Activated naive CD8-positive, alpha-beta T cell (primary cell): ENCODE measurements at regions not wholly inside any gene's neighbourhood (a gene's known extent, or its start where the extent isn't known, plus 50 kb on each side); places are given as distances from the start of the nearest gene placed in this dataset.

Experiments
- H3K27ac Mint-ChIP-seq: one replicate; pipeline ENCODE4 v1.8.0; 2021; ENCODE audit warnings: mixed read lengths
- H3K27me3 Mint-ChIP-seq: one replicate; pipeline ENCODE4 v1.8.0; 2021; ENCODE audit warnings: mixed read lengths
- H3K36me3 Mint-ChIP-seq: one replicate; pipeline ENCODE4 v1.8.0; 2021; ENCODE audit warnings: mixed read lengths
- H3K4me1 Mint-ChIP-seq: one replicate; pipeline ENCODE4 v1.8.0; 2021; ENCODE audit warnings: low read depth, mixed read lengths
- H3K4me3 Mint-ChIP-seq: one replicate; pipeline ENCODE4 v1.8.0; 2021; ENCODE audit warnings: mild to moderate bottlenecking, mixed read lengths
- H3K9me3 Mint-ChIP-seq: one replicate; pipeline ENCODE4 v1.8.0; 2021; ENCODE audit warnings: low read depth, mixed read lengths

DNA sequence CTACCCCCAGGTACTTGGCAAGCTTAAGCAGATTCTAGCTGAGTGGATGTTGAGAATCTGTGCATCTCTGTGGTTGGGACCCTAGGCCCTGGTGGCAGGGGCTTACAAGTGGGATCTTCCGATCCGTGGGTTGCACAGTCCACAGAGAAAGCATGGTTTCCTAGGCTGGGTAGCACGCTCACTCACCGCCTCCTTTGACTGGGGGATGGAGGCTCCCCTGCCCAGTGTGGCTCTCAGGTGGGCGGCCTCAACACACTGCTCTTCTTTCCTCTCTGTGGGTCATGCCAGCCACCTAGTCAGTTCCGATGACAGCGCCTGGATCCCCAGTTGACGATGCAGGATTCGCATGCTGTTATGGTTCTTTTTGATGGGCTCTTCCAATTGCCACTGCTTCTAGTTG lies 639.5 kb upstream of the ADAMTS5 start:
- peaks cover 12% of the 10 kb centered on the region for H3K9me3 Mint-ChIP-seq
- no peak overlapping the region for H3K27ac Mint-ChIP-seq
- no peaks in the 10 kb centered on the region for H3K27me3 Mint-ChIP-seq
- H3K4me1 Mint-ChIP-seq: no peaks in the 10 kb centered on the region
- H3K36me3 Mint-ChIP-seq: no peaks in the 10 kb centered on the region
- H3K4me3 Mint-ChIP-seq: no peak overlapping the region

DNA sequence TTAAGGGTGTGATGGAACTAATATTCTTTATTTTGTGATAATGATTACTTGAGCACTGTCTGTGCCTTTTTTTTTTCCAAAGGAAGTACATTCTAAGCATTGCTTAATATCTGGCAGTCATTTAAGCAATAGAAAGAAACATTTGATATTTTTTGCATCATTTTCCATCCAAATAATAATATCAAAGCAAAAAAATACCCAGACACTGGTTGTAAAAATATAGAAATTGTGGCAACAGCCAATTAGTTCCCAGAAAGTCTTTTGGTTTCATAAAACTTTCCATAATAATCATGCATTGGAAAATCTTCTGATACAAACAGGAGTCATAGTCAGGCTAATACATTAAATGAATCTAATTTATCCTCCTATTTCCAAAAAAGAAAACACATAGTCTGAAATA lies 629.3 kb upstream of the ADAMTS5 start:
- H3K36me3 Mint-ChIP-seq: no peaks in the 10 kb centered on the region
- H3K27ac Mint-ChIP-seq: no peak overlapping the region
- H3K9me3 Mint-ChIP-seq: peaks cover 9% of the 10 kb centered on the region
- H3K4me1 Mint-ChIP-seq: no peaks in the 10 kb centered on the region
- H3K27me3 Mint-ChIP-seq: no peaks in the 10 kb centered on the region
- H3K4me3 Mint-ChIP-seq: no peak overlapping the region

DNA sequence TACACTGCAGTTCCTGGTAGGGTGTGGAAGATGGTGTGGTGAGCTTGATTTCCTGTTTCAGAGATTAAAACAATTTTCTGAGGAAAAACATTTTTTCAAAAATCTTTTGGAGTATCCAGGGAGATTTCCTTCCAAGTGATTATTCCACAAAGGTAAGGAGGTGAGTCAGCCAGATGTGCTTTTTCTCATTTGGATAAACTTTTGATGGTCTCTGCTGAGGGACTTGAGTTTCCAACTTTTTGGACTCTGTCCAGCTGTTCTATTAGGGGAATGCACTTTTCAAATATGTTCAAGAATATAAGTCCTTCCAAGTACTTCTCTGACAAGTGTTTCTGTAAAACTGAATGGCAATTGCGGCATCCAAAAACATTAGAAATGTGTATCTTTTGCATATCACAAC lies 628.8 kb upstream of the ADAMTS5 start:
- no peak overlapping the region for H3K27ac Mint-ChIP-seq
- H3K27me3 Mint-ChIP-seq: no peaks in the 10 kb centered on the region
- H3K9me3 Mint-ChIP-seq: peaks cover 9% of the 10 kb centered on the region
- H3K4me3 Mint-ChIP-seq: no peak overlapping the region
- no peaks in the 10 kb centered on the region for H3K4me1 Mint-ChIP-seq
- no peaks in the 10 kb centered on the region for H3K36me3 Mint-ChIP-seq

DNA sequence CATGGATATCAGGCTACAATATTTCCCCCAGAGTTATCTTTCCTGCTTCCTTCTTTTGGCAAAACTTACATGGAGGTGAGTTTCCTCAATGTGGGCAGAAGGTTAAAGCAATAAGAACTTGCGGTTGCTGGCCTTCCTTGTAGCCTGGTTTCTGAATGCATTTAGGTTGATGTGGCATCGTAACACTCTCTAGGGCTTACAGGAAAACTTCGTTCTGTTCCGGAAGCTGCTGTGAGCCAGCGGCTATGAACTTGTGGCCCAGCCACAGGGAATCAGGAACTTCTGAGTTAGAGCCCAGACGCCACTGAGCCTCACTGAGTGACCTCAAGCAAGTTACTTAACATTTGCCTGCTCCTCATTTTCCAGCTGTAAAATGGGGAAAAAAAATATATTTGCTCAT lies 623.4 kb upstream of the ADAMTS5 start:
- H3K4me3 Mint-ChIP-seq: no peak overlapping the region
- H3K27me3 Mint-ChIP-seq: no peaks in the 10 kb centered on the region
- H3K36me3 Mint-ChIP-seq: no peaks in the 10 kb centered on the region
- no peaks in the 10 kb centered on the region for H3K4me1 Mint-ChIP-seq
- H3K27ac Mint-ChIP-seq: no peak overlapping the region
- peaks cover 3% of the 10 kb centered on the region for H3K9me3 Mint-ChIP-seq

DNA sequence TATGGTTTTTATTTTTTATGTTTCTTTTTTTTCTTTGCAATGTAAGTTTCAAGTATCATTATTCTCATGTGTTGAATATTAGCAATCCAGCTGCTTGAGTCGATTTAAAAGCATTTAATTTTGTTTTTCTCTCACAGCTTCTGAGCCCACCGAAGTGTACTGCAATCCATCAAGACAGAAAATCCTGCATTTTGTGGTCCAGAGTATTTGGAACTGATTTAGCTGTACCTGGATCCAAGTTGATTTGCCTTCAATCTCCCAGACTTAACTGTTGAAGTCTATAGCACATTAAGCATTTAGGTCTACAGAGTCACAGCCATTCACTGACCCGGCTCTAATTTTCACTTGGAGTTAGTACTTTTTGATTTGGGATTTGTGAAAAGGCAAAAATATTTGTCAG lies 622.9 kb upstream of the ADAMTS5 start:
- Mint-ChIP-seq H3K4me1 (no peaks in the 10 kb centered on the region), H3K27ac (no peak overlapping the region), H3K9me3 (peaks cover 3% of the 10 kb centered on the region), H3K4me3 (no peak overlapping the region), H3K36me3 (no peaks in the 10 kb centered on the region), H3K27me3 (no peaks in the 10 kb centered on the region)

DNA sequence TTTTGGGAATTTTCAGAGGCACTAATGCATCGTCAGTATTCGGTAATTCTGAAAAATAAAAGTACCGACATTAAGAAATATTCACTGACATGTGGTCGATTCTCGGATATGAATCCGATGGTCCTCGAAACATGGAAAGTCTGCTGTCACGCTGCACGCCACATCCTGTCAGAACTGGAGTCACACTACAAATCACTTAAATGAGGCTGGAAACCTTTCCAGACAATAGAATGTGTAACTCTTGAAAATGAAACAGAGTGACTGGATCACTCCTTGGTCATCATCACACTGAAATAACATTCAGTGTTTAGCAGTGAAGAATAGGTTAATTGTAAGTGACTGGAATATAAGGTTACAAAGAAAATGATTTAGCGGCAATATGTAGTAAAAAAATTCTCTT lies 620.1 kb upstream of the ADAMTS5 start:
- Mint-ChIP-seq H3K9me3 (no peaks in the 10 kb centered on the region), H3K4me3 (no peak overlapping the region), H3K27me3 (no peaks in the 10 kb centered on the region), H3K4me1 (no peaks in the 10 kb centered on the region), H3K36me3 (no peaks in the 10 kb centered on the region), H3K27ac (no peak overlapping the region)

DNA sequence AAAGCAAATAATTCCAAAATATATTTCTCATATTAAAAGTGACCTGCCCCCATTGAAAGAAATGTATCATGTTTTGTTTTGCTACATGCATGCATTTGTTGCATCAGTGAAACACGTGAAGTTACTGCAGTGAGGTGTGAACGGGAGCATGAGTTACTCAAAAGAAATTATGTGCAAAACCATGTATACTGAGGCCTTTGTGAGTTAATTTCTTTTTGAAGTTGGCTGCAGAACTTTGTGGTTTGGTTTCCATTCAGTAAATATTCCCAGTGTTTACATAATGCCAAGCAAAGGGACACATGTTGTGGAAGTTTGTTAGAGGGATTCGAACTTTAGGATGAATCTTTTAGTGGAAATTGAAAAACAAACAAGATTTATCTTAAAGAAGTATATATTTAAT lies 619.4 kb upstream of the ADAMTS5 start:
- H3K9me3 Mint-ChIP-seq: no peaks in the 10 kb centered on the region
- H3K27me3 Mint-ChIP-seq: no peaks in the 10 kb centered on the region
- H3K4me3 Mint-ChIP-seq: no peak overlapping the region
- no peaks in the 10 kb centered on the region for H3K4me1 Mint-ChIP-seq
- H3K27ac Mint-ChIP-seq: no peak overlapping the region
- no peaks in the 10 kb centered on the region for H3K36me3 Mint-ChIP-seq

DNA sequence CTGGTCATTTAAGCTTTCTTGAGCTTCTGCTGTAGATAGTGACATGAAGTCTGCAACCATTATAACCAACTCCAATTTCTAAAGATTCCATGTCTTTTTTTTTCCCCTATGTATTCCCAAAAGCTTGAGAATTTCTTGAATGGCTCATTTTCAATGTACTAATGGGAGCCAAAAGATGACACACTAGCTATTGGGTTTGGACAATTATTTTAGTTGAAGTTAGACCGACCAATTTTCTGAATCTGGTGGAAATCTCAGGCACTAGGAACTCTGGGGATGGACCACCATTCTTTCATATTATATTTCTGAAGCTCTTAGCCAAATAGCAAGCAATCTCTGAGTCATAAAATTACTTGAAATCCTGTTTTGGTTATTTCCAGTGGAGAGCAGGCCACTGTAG lies 617.4 kb upstream of the ADAMTS5 start:
- H3K36me3 Mint-ChIP-seq: no peaks in the 10 kb centered on the region
- no peak overlapping the region for H3K27ac Mint-ChIP-seq
- no peaks in the 10 kb centered on the region for H3K9me3 Mint-ChIP-seq
- H3K4me1 Mint-ChIP-seq: no peaks in the 10 kb centered on the region
- H3K27me3 Mint-ChIP-seq: no peaks in the 10 kb centered on the region
- H3K4me3 Mint-ChIP-seq: no peak overlapping the region

DNA sequence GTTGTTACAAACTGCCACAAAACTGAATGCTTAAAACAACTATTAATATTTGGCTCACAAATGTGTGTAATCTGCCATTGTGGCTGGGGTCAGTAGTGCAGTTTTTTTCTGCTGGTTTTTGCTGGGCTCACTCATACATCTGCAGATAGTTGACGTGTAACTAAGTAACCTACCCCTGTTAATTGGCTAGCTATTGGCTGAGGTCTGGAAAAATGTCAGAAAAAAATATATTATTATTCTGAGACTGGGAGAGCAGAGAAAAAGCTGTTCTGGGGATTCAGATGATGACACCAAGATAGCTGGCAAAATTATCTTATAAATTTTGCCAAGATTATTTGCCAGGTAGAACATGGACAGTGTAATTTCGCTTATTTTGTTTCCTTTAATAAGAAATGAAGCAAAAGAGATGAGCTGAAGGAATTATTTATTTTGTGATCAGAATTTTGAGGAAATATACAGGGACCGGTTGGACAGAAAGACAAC lies 616.1 kb upstream of the ADAMTS5 start:
- Mint-ChIP-seq H3K27ac (no peak overlapping the region), H3K4me1 (no peaks in the 10 kb centered on the region), H3K9me3 (no peaks in the 10 kb centered on the region), H3K27me3 (no peaks in the 10 kb centered on the region), H3K4me3 (no peak overlapping the region), H3K36me3 (no peaks in the 10 kb centered on the region)

DNA sequence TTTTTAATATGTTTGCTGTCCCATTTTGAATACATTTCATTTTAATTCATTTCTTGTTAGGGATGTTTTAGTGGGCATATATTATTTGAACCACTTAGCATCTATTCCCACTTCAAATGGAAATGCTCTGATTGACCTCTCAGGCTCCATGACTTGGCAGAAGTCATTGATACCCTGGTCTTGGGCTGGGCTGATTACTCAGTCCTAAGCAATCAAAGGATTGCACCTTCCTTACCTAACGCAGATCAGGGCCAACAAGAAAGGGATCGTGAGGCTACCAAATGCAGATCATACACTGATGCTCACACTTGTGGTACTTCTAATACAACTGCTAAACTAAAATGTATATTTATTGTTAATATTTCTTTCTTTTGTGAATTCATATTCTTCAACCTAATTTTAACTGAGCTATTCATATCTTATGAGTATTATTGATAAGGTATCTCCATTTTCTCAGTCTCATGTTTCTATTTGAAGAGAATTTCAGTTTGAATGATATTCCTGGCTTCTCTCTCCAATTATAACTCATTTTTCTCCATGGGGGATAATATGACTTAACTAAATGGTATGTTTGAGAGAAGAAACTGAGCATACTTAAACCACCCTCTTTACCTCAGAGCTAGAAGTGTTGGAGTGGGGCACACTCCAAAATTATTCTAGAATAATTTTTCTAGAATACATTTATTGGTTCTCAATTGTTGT lies 615.5 kb upstream of the ADAMTS5 start:
- no peaks in the 10 kb centered on the region for H3K27me3 Mint-ChIP-seq
- H3K27ac Mint-ChIP-seq: no peak overlapping the region
- H3K4me3 Mint-ChIP-seq: no peak overlapping the region
- H3K36me3 Mint-ChIP-seq: no peaks in the 10 kb centered on the region
- no peaks in the 10 kb centered on the region for H3K9me3 Mint-ChIP-seq
- H3K4me1 Mint-ChIP-seq: no peaks in the 10 kb centered on the region

DNA sequence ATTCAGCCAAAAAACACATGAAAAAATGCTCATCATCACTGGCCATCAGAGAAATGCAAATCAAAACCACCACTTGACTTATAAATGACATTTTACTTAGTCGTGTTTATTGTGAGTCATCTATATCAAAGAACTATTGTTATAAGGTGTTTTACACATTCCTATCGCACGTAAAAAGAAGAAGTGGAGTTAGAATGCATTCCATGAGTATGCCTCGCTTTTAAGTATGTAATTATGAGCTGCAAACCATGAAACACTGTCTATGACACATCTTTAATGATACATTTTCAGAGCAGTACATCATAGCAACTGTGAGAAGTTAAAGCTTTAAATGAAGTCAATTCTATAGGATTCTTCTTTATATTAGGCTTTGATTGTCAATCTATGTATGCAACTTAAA lies 614.3 kb upstream of the ADAMTS5 start:
- no peaks in the 10 kb centered on the region for H3K4me1 Mint-ChIP-seq
- no peaks in the 10 kb centered on the region for H3K27me3 Mint-ChIP-seq
- H3K27ac Mint-ChIP-seq: no peak overlapping the region
- H3K4me3 Mint-ChIP-seq: no peak overlapping the region
- H3K9me3 Mint-ChIP-seq: no peaks in the 10 kb centered on the region
- H3K36me3 Mint-ChIP-seq: no peaks in the 10 kb centered on the region

DNA sequence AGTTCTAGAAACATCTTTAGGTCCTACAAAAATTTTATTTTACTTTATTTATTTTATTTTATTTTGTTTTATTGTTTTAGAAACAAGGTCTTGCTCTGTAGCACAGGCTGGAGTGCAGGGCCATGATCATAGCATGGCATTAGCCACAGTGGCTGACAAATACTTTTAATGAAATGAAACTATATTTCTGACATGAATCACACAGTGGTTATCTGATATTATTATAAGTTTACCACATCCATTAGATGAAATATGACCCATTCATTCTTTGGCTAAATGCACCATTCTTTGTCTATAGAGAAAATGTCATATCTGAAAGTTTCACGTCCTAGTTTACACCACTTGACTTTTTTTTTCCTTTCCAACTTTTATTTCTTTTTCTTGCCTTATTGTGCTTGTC lies 613.4 kb upstream of the ADAMTS5 start:
- H3K27me3 Mint-ChIP-seq: no peaks in the 10 kb centered on the region
- H3K4me1 Mint-ChIP-seq: no peaks in the 10 kb centered on the region
- H3K9me3 Mint-ChIP-seq: no peaks in the 10 kb centered on the region
- H3K36me3 Mint-ChIP-seq: no peaks in the 10 kb centered on the region
- no peak overlapping the region for H3K27ac Mint-ChIP-seq
- H3K4me3 Mint-ChIP-seq: no peak overlapping the region

DNA sequence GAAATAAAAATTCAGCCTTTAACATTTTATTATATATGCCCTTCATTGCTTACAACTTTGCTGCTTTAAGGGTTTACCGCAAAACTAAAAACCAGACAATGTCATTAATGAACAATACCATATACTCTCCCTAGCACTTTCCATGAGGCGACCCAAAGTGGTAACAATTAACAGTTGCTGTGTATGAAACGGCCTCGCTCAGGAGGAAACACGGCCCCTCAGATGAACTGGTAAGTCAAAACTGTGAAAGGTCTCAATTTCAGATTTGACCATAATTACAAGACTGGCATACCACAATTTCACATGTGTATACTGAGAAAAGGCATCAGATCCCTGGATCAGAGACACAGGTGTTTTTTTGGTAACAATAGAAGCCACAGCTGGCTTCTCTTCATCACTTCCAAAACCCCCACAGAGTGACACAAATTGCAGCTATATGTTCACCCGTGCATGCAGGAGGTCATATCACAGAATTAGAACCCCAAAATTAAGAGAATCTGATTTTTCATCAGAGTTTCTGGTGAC lies 611.9 kb upstream of the ADAMTS5 start:
- no peaks in the 10 kb centered on the region for H3K36me3 Mint-ChIP-seq
- no peaks in the 10 kb centered on the region for H3K4me1 Mint-ChIP-seq
- H3K4me3 Mint-ChIP-seq: no peak overlapping the region
- no peaks in the 10 kb centered on the region for H3K27me3 Mint-ChIP-seq
- H3K9me3 Mint-ChIP-seq: peaks cover 4% of the 10 kb centered on the region
- H3K27ac Mint-ChIP-seq: no peak overlapping the region

DNA sequence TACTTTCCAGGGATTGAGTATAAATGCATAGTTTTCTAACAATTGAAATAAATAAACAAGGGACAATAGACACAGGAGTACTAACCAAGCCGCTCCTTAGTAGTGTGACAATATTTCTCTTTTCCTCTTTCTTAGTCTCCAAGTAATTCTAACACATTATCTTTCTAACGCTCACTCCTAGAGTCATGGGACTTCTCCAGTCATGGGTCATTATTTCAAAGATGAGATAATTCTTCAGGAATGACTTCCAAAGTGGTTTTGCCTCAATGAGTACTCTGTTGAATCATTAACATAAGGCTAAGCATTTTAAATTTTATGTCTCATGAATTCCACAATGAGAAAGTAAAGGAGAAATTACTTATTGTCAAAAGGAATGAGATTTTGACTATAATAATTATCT lies 605.8 kb upstream of the ADAMTS5 start:
- Mint-ChIP-seq H3K4me1 (no peaks in the 10 kb centered on the region), H3K27ac (no peak overlapping the region), H3K9me3 (peaks cover 8% of the 10 kb centered on the region), H3K4me3 (no peak overlapping the region), H3K36me3 (no peaks in the 10 kb centered on the region), H3K27me3 (no peaks in the 10 kb centered on the region)

DNA sequence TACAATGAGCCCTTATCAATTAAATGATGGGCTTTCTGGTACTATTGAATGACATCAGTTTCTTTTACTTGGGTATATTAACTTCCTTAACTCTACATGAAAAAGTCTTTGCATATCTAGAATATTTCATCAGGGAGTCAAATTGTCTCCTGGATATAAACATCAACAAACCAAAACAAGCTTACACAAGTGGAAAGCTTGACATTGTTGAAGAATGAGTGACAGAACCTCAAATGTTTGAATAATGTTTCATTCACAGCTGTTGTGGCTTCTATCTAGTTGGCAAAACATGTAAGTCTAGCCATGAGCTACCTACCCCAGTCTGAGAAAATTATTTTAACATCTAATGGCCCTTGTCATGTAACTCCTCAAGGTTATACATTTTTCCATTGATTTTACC lies 604.8 kb upstream of the ADAMTS5 start:
- Mint-ChIP-seq H3K27ac (no peak overlapping the region), H3K4me3 (no peak overlapping the region), H3K4me1 (no peaks in the 10 kb centered on the region), H3K36me3 (no peaks in the 10 kb centered on the region), H3K9me3 (peaks cover 8% of the 10 kb centered on the region), H3K27me3 (no peaks in the 10 kb centered on the region)

DNA sequence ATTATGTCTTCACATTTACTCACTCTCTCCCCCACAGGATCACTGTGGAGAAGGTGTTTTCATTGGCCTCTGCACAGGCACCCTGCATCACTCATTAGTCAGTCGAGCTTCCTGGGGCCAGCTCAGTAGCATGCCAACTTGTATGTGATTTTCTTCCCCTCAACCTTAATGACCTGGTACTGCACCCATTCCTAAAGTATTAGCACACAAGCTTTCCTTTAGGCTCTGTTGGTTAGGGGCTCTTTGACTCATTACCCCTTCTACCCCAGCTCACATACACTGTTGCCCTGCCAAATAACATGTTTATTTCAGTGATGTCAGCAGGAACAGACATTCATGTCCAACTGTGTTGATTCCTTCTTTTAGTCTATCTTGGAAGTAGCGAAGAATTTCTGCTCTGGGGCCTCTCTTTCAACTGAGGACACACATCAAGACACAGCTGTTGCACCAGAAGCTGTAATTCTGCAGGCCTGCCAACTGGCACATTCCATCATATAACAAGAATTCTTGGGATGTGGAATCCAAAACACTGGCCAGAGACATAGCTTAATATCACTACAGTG lies 603.5 kb upstream of the ADAMTS5 start:
- no peaks in the 10 kb centered on the region for H3K36me3 Mint-ChIP-seq
- no peaks in the 10 kb centered on the region for H3K4me1 Mint-ChIP-seq
- H3K27me3 Mint-ChIP-seq: peaks cover 1% of the 10 kb centered on the region
- H3K27ac Mint-ChIP-seq: no peak overlapping the region
- peaks cover 8% of the 10 kb centered on the region for H3K9me3 Mint-ChIP-seq
- no peak overlapping the region for H3K4me3 Mint-ChIP-seq
